Liver (tissue), 3 donors: ENCODE measurements at regions not wholly inside any gene's neighbourhood (a gene's known extent, or its start where the extent isn't known, plus 50 kb on each side); places are given as distances from the start of the nearest gene placed in this dataset.

Source experiments
- ATF3 ChIP-seq: IDR thresholded peaks from 2 replicates; pipeline ENCODE4 v1.6.1; 2016; ENCODE audit warnings: antibody characterized with exemption
- CTCF ChIP-seq: fragments of 150-350 bp; IDR thresholded peaks from 2 replicates; pipeline ENCODE4 v1.5.1; 2017; ENCODE audit warnings: improper control_type of control experiment, low read depth, low read length; ENCODE audit not compliant: missing input control
- EGR1 ChIP-seq, 2 donors: IDR thresholded peaks; 2 replicates each; pipeline ENCODE4 v1.6.1; 2016 to 2018; ENCODE audit warnings: antibody characterized with exemption in 2 of 2, low read depth in 2 of 2
- GABPA ChIP-seq, 2 donors: IDR thresholded peaks in 1 of 2; conservative IDR thresholded peaks in 1 of 2; 2 replicates each; pipeline ENCODE4 v1.6.1; 2016; ENCODE audit warnings: antibody characterized with exemption in 2 of 2, mild to moderate bottlenecking in 1 of 2, moderate library complexity in 1 of 2
- JUND ChIP-seq, 2 donors: IDR thresholded peaks; 2 replicates each; pipeline ENCODE4 v1.6.1; 2016; ENCODE audit warnings: antibody characterized with exemption in 2 of 2
- MAX ChIP-seq: IDR thresholded peaks from 2 replicates; pipeline ENCODE4 v1.6.1; 2016; ENCODE audit warnings: antibody characterized with exemption
- RAD21 ChIP-seq, 2 donors: IDR thresholded peaks; 2 replicates each; pipeline ENCODE4 v1.6.1; 2016; ENCODE audit warnings: antibody characterized with exemption in 2 of 2, mild to moderate bottlenecking in 2 of 2
- REST ChIP-seq: IDR thresholded peaks from 2 replicates; pipeline ENCODE4 v1.6.1; 2016; ENCODE audit warnings: antibody characterized with exemption, mild to moderate bottlenecking
- RXRA ChIP-seq, 2 donors: IDR thresholded peaks; 2 replicates each; pipeline ENCODE4 v1.6.1; 2017 to 2018; ENCODE audit warnings: antibody characterized with exemption in 2 of 2, mild to moderate bottlenecking in 1 of 2
- TAF1 ChIP-seq: conservative IDR thresholded peaks from 2 replicates; pipeline ENCODE4 v1.6.1; 2016; ENCODE audit warnings: antibody characterized with exemption, mild to moderate bottlenecking
- YY1 ChIP-seq: IDR thresholded peaks from 2 replicates; pipeline ENCODE4 v1.6.1; 2016; ENCODE audit warnings: antibody characterized with exemption, mild to moderate bottlenecking
- donor health status: healthy.
- donor health status: healthy.

- no peak for TF ChIP-seq CTCF
- no peak for TF ChIP-seq REST
- TF ChIP-seq MAX: no peak
- no peak for TF ChIP-seq RXRA (IDR thresholded peaks at IDR 0.05)
- no peak for TF ChIP-seq GABPA (IDR thresholded peaks at IDR 0.05 in 1 of 2, conservative IDR thresholded peaks at IDR 0.05 in 1 of 2)
- no peak for TF ChIP-seq RAD21 (IDR thresholded peaks at IDR 0.05)
- TF ChIP-seq TAF1: no peak
- no peak for TF ChIP-seq JUND (IDR thresholded peaks at IDR 0.05)
- TF ChIP-seq YY1: no peak
- TF ChIP-seq EGR1 (IDR thresholded peaks at IDR 0.05; ENCODE audit: low read depth in 2 of 2): no peak
- TF ChIP-seq ATF3: no peak
Measured at GRCh38 chr6:141464490-141464889, 668.2 kb upstream of the GJE1 start.
